H1 (cell line): ENCODE measurements at regions not wholly inside any gene's neighbourhood (a gene's known extent, or its start where the extent isn't known, plus 50 kb on each side); places are given as distances from the start of the nearest gene placed in this dataset.
"Not testable (repeated sequence)": the region's sequence is repeated elsewhere in the genome, so short reads cannot be mapped to it uniquely, and the experiment has no call there.

Experiments
- EP300 ChIP-seq, 2 experiments: IDR thresholded peaks; 1 replicate in 1 of 2; 2 replicates in 1 of 2; pipeline ENCODE4 v1.6.1; 2011 to 2012; ENCODE audit warnings: low read depth in 2 of 2, low read length in 2 of 2, mild to moderate bottlenecking in 2 of 2, borderline replicate concordance in 1 of 2, inconsistent platforms in 1 of 2, moderate library complexity in 1 of 2
- HDAC6 ChIP-seq: IDR thresholded peaks from one replicate; pipeline ENCODE4 v1.7.1; 2012; ENCODE audit warnings: low read depth, mild to moderate bottlenecking, inconsistent platforms, low read length, moderate library complexity
- POLR2AphosphoS5 ChIP-seq: IDR thresholded peaks from 2 replicates; pipeline ENCODE4 v1.6.1; 2011; ENCODE audit warnings: low read depth, low read length
- SRF ChIP-seq: IDR thresholded peaks from 2 replicates; pipeline ENCODE4 v1.6.1; 2011; ENCODE audit warnings: mild to moderate bottlenecking, low read depth, low read length, moderate library complexity
- TBP ChIP-seq: IDR thresholded peaks from 2 replicates; pipeline ENCODE4 v1.6.1; 2011; ENCODE audit warnings: low read depth, low read length, improper control_type of control experiment
- TEAD4 ChIP-seq: IDR thresholded peaks from 2 replicates; pipeline ENCODE4 v1.6.1; 2012; ENCODE audit warnings: low read depth, low read length, inconsistent platforms, mixed read lengths
- TF ChIP-seq, protein P1 (sequence below), 3 experiments: IDR thresholded peaks; 1 replicate in 2 of 3; 2 replicates in 1 of 3; pipeline versions ENCODE4 v1.5.1 to v1.6.1; 2011; ENCODE audit warnings: low read length in 3 of 3, mild to moderate bottlenecking in 3 of 3, inconsistent platforms in 2 of 3, low read depth in 1 of 3, moderate library complexity in 1 of 3; ENCODE audit not compliant: insufficient read depth in 1 of 3; ENCODE audit errors: control extremely low read depth in 1 of 3
- TF ChIP-seq, protein P2 (sequence below): IDR thresholded peaks from 2 replicates; pipeline ENCODE4 v1.6.1; 2011; ENCODE audit warnings: low read depth, mild to moderate bottlenecking, low read length; ENCODE audit not compliant: insufficient read depth

DNA sequence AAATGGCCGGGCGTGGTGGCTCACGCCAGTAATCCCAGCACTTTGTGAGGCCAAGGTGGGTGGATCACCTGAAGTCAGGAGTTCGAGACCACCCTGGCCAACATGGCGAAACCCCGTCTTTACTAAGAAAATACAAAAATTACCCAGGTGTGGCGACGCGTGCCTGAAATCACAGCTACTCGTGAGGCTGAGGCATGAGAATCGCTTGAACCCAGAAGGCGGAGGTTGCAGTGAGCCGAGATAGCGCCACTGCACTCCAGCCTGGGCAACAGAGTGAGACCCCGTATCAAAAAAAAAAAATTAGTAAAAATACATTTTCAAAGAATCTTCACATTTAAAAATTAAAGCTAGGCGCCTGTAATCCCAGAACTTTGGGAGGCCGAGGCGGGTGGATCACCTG is 125.6 kb upstream of the BTN3A2 start:
- not testable (repeated sequence) for TF ChIP-seq HDAC6; SRF; EP300 (IDR thresholded peaks at IDR 0.05; ENCODE audit: borderline replicate concordance in 1 of 2, low read depth in 2 of 2, low read length in 2 of 2); POLR2AphosphoS5; TBP; TEAD4
- TF ChIP-seq, protein P1, sequence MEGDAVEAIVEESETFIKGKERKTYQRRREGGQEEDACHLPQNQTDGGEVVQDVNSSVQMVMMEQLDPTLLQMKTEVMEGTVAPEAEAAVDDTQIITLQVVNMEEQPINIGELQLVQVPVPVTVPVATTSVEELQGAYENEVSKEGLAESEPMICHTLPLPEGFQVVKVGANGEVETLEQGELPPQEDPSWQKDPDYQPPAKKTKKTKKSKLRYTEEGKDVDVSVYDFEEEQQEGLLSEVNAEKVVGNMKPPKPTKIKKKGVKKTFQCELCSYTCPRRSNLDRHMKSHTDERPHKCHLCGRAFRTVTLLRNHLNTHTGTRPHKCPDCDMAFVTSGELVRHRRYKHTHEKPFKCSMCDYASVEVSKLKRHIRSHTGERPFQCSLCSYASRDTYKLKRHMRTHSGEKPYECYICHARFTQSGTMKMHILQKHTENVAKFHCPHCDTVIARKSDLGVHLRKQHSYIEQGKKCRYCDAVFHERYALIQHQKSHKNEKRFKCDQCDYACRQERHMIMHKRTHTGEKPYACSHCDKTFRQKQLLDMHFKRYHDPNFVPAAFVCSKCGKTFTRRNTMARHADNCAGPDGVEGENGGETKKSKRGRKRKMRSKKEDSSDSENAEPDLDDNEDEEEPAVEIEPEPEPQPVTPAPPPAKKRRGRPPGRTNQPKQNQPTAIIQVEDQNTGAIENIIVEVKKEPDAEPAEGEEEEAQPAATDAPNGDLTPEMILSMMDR (IDR thresholded peaks at IDR 0.05; ENCODE audit: control extremely low read depth in 1 of 3, insufficient read depth in 1 of 3, low read depth in 1 of 3, low read length in 3 of 3), result not testable (repeated sequence)
- TF ChIP-seq, protein P2, sequence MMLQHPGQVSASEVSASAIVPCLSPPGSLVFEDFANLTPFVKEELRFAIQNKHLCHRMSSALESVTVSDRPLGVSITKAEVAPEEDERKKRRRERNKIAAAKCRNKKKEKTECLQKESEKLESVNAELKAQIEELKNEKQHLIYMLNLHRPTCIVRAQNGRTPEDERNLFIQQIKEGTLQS, result not testable (repeated sequence)
